ENCODE measurements at regions not wholly inside any gene's neighbourhood (a gene's known extent, or its start where the extent isn't known, plus 50 kb on each side); places are given as distances from the start of the nearest gene placed in this dataset.

DNA sequence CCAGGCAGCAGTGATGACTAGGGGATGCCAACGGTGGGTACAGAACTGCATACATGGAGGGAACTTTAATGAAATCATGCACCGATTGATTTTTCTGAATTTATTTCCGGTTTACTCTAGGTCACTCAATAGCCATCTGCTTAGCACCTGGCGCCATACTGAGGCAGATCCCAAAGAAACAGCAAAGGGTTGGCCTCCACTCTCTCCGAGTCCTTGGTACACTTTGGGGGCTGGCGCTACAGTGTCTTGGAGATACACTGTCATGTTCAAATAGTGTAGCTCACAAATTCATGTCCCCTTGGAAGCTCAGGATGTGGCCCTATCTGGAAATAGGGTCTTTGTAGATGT, 116.3 kb downstream of the BOD1 start:
- TF ChIP-seq MYC (IDR thresholded peaks at IDR 0.05; ENCODE audit: low read depth, low read length), result no peak
- no peak for TF ChIP-seq FOS (IDR thresholded peaks at IDR 0.05; ENCODE audit: borderline replicate concordance, insufficient read depth, low read length)
- TF ChIP-seq, protein P1, sequence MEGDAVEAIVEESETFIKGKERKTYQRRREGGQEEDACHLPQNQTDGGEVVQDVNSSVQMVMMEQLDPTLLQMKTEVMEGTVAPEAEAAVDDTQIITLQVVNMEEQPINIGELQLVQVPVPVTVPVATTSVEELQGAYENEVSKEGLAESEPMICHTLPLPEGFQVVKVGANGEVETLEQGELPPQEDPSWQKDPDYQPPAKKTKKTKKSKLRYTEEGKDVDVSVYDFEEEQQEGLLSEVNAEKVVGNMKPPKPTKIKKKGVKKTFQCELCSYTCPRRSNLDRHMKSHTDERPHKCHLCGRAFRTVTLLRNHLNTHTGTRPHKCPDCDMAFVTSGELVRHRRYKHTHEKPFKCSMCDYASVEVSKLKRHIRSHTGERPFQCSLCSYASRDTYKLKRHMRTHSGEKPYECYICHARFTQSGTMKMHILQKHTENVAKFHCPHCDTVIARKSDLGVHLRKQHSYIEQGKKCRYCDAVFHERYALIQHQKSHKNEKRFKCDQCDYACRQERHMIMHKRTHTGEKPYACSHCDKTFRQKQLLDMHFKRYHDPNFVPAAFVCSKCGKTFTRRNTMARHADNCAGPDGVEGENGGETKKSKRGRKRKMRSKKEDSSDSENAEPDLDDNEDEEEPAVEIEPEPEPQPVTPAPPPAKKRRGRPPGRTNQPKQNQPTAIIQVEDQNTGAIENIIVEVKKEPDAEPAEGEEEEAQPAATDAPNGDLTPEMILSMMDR (IDR thresholded peaks at IDR 0.05; ENCODE audit: extremely low read depth in 1 of 2, insufficient read depth in 1 of 2, low read depth in 1 of 2, low read length in 2 of 2), result no peak
- no peak for TF ChIP-seq POLR2AphosphoS5 (IDR thresholded peaks at IDR 0.05; ENCODE audit: insufficient read depth, low read depth, low read length)
- TF ChIP-seq POLR2A (IDR thresholded peaks at IDR 0.05; ENCODE audit: low read depth, low read length), result no peak
- no peak for TF ChIP-seq EZH2 (IDR thresholded peaks at IDR 0.05; ENCODE audit: borderline replicate concordance, low read depth, low read length, severe bottlenecking)
- TF ChIP-seq, protein P2, sequence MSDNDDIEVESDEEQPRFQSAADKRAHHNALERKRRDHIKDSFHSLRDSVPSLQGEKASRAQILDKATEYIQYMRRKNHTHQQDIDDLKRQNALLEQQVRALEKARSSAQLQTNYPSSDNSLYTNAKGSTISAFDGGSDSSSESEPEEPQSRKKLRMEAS (IDR thresholded peaks at IDR 0.05; ENCODE audit: insufficient read depth, insufficient read length), result no peak
- TF ChIP-seq GATA2 (IDR thresholded peaks at IDR 0.05; ENCODE audit: insufficient read depth, insufficient read length, low read depth, low read length), result no peak
- TF ChIP-seq JUN (IDR thresholded peaks at IDR 0.05; ENCODE audit: borderline replicate concordance, insufficient read depth, insufficient read length, low read depth), result no peak
- H3K4me1 ChIP-seq (ENCODE audit: control insufficient read depth, extremely low read depth, insufficient read depth, low read length), result no peaks in the 10 kb centered on the region
- no peak overlapping the region for H3K9ac ChIP-seq (replicated peaks; ENCODE audit: extremely low read depth, insufficient read depth, low read length)
- no peaks in the 10 kb centered on the region for H3K9me3 ChIP-seq (replicated peaks; ENCODE audit: control insufficient read depth, insufficient read depth, low read length)
- BruUV-seq (replicated peaks), result no TSS peak
- H4K20me1 ChIP-seq (replicated peaks; ENCODE audit: control insufficient read depth, extremely low read depth, insufficient read depth, low read length), result no peaks in the 10 kb centered on the region
- dilution Hi-C loops (cut with MboI; ENCODE audit: extremely low pct_ligation_motif_present, low sequenced_read_pairs) (no loop called here), intact Hi-C loops (cut with micrococcal nuclease) (no loop called here)
- H3K36me3 ChIP-seq (ENCODE audit: control insufficient read depth in 2 of 2, extremely low read depth in 1 of 2, insufficient read depth in 2 of 2, low read length in 2 of 2), result no peaks in the 10 kb centered on the region
- H3K27me3 ChIP-seq (ENCODE audit: control insufficient read depth in 2 of 2, insufficient read depth in 2 of 2, low read length in 2 of 2), result no peaks in the 10 kb centered on the region
- ChIA-PET CTCF (no interaction called here), POLR2A (no interaction called here)
- no peak for FAIRE-seq
- no peak overlapping the region for H3K4me2 ChIP-seq (ENCODE audit: insufficient read depth, low read length)
- H3K4me3 ChIP-seq (replicated peaks in 1 of 3; ENCODE audit: insufficient read depth in 1 of 3, low read depth in 1 of 3, low read length in 3 of 3), result no peak overlapping the region
- no peaks in the 10 kb centered on the region for H3K9me1 ChIP-seq (replicated peaks; ENCODE audit: control insufficient read depth, extremely low read depth, insufficient read depth, low read length)
- no peaks in the 10 kb centered on the region for H3K79me2 ChIP-seq (ENCODE audit: control insufficient read depth, insufficient read depth, low read length)
- no peak overlapping the region for H3K27ac ChIP-seq (ENCODE audit: insufficient read depth, low read depth, low read length)
- no peak overlapping the region for H2AFZ ChIP-seq (ENCODE audit: low read depth, low read length)
- no peak for DNase-seq (ENCODE audit: low read depth, low spot score)
